A673 (cell line): ENCODE measurements at regions not wholly inside any gene's neighbourhood (a gene's known extent, or its start where the extent isn't known, plus 50 kb on each side); places are given as distances from the start of the nearest gene placed in this dataset.

ENCODE experiments used
- EZH2 ChIP-seq: fragments of 200-600 bp; sonication (generic); IDR thresholded peaks from 2 replicates; pipeline ENCODE4 v1.6.1; 2017; ENCODE audit warnings: borderline replicate concordance, low read depth, mild to moderate bottlenecking, mixed read lengths, antibody characterized with exemption, low read length; ENCODE audit not compliant: poor library complexity, severe bottlenecking
- TF ChIP-seq, protein P1 (sequence below): fragments of 300-800, 200-600 bp; sonication (generic); conservative IDR thresholded peaks from 2 replicates; pipeline ENCODE4 v1.5.1; 2017; ENCODE audit warnings: low read depth, mild to moderate bottlenecking, antibody characterized with exemption, low read length, moderate library complexity, mixed read lengths

DNA sequence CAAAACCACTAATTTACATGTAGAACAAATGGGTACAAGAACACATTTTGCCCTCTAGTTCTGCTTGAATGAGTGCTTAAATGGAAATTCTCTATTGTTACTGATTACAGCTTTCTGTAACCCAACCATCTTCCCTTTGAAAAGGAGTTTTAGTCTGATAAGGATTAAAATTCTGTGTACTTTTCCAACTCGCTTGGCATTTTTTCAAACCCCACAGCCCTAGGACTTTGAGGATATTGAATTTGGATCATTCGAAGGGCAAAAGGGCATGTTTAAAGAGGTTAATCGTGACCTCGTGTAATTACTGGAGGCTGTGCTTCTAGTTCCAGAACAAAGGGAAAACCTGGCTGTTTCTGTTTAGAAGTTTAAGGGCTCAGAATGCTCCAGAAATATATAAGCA is 432.3 kb downstream of the PID1 start:
- TF ChIP-seq, protein P1, sequence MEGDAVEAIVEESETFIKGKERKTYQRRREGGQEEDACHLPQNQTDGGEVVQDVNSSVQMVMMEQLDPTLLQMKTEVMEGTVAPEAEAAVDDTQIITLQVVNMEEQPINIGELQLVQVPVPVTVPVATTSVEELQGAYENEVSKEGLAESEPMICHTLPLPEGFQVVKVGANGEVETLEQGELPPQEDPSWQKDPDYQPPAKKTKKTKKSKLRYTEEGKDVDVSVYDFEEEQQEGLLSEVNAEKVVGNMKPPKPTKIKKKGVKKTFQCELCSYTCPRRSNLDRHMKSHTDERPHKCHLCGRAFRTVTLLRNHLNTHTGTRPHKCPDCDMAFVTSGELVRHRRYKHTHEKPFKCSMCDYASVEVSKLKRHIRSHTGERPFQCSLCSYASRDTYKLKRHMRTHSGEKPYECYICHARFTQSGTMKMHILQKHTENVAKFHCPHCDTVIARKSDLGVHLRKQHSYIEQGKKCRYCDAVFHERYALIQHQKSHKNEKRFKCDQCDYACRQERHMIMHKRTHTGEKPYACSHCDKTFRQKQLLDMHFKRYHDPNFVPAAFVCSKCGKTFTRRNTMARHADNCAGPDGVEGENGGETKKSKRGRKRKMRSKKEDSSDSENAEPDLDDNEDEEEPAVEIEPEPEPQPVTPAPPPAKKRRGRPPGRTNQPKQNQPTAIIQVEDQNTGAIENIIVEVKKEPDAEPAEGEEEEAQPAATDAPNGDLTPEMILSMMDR, result no peak
- TF ChIP-seq EZH2, result no peak
